ENCODE measurements at regions not wholly inside any gene's neighbourhood (a gene's known extent, or its start where the extent isn't known, plus 50 kb on each side); places are given as distances from the start of the nearest gene placed in this dataset.

- TF ChIP-seq EZH2phosphoT487 (conservative IDR thresholded peaks at IDR 0.05; ENCODE audit: low read length) = no peak
- TF ChIP-seq, protein P1, sequence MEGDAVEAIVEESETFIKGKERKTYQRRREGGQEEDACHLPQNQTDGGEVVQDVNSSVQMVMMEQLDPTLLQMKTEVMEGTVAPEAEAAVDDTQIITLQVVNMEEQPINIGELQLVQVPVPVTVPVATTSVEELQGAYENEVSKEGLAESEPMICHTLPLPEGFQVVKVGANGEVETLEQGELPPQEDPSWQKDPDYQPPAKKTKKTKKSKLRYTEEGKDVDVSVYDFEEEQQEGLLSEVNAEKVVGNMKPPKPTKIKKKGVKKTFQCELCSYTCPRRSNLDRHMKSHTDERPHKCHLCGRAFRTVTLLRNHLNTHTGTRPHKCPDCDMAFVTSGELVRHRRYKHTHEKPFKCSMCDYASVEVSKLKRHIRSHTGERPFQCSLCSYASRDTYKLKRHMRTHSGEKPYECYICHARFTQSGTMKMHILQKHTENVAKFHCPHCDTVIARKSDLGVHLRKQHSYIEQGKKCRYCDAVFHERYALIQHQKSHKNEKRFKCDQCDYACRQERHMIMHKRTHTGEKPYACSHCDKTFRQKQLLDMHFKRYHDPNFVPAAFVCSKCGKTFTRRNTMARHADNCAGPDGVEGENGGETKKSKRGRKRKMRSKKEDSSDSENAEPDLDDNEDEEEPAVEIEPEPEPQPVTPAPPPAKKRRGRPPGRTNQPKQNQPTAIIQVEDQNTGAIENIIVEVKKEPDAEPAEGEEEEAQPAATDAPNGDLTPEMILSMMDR (IDR thresholded peaks at IDR 0.05; ENCODE audit: insufficient read depth, low read length, poor library complexity, severe bottlenecking) = no peak
Measured at GRCh38 chr1:14189381-14189780, 409.1 kb upstream of the KAZN start.

All from SU-DHL-6 (cell line).